ENCODE measurements at regions not wholly inside any gene's neighbourhood (a gene's known extent, or its start where the extent isn't known, plus 50 kb on each side); places are given as distances from the start of the nearest gene placed in this dataset.

GRCh38 chr10:123573236-123574108 lies 92.7 kb upstream of the GPR26 start:
- TF ChIP-seq POLR2AphosphoS5 (IDR thresholded peaks at IDR 0.05; ENCODE audit: insufficient read depth in 1 of 2, low read depth in 1 of 2) (no peak), CTCF (IDR thresholded peaks at IDR 0.05) (peak in 1 of 3 experiments; percentile 9)
- no peaks in the 10 kb centered on the region for H3K27me3 ChIP-seq
- H3K27ac ChIP-seq = no peak overlapping the region
- DNase-seq (ENCODE audit: extremely low spot score in 2 of 2) = no peak
- H3K4me3 ChIP-seq = no peak overlapping the region
- H3K4me1 ChIP-seq = no peaks in the 10 kb centered on the region
- intact Hi-C loops (cut with DNase I) = no loop called here
- no peaks in the 10 kb centered on the region for H3K36me3 ChIP-seq
- H3K9me3 ChIP-seq = no peaks in the 10 kb centered on the region

- Histone ChIP-seq H3K27ac (no peak overlapping the region), H3K9me3 (no peaks in the 10 kb centered on the region), H3K4me3 (no peak overlapping the region), H3K4me1 (no peaks in the 10 kb centered on the region), H3K27me3 (no peaks in the 10 kb centered on the region), H3K36me3 (no peaks in the 10 kb centered on the region)
- no peak for DNase-seq (ENCODE audit: extremely low spot score in 2 of 2)
- TF ChIP-seq CTCF (IDR thresholded peaks at IDR 0.05) = no peak
- no peak for TF ChIP-seq POLR2AphosphoS5 (IDR thresholded peaks at IDR 0.05; ENCODE audit: insufficient read depth in 1 of 2, low read depth in 1 of 2)
- TF ChIP-seq POLR2A (IDR thresholded peaks at IDR 0.05) = no peak
- intact Hi-C loops (cut with DNase I) = no loop called here
Observed at GRCh38 chr10:123574109-123574698, 92.0 kb upstream of the GPR26 start.

GRCh38 chr10:123575105-123575504 lies 91.0 kb upstream of the GPR26 start:
- no peak for DNase-seq (ENCODE audit: extremely low spot score in 2 of 2)
- Histone ChIP-seq H3K27ac (no peak overlapping the region), H3K27me3 (no peaks in the 10 kb centered on the region), H3K36me3 (no peaks in the 10 kb centered on the region), H3K9me3 (no peaks in the 10 kb centered on the region), H3K4me1 (no peaks in the 10 kb centered on the region), H3K4me3 (no peak overlapping the region)
- no peak for TF ChIP-seq POLR2A (IDR thresholded peaks at IDR 0.05)
- no peak for TF ChIP-seq CTCF (IDR thresholded peaks at IDR 0.05)
- TF ChIP-seq POLR2AphosphoS5 (IDR thresholded peaks at IDR 0.05; ENCODE audit: insufficient read depth in 1 of 2, low read depth in 1 of 2) = no peak
- intact Hi-C loops (cut with DNase I) = no loop called here

GRCh38 chr10:123576706-123577105 lies 89.4 kb upstream of the GPR26 start:
- no peaks in the 10 kb centered on the region for H3K9me3 ChIP-seq
- H3K36me3 ChIP-seq = no peaks in the 10 kb centered on the region
- intact Hi-C loops (cut with DNase I) = no loop called here
- no peaks in the 10 kb centered on the region for H3K4me1 ChIP-seq
- TF ChIP-seq POLR2AphosphoS5 (IDR thresholded peaks at IDR 0.05; ENCODE audit: insufficient read depth in 1 of 2, low read depth in 1 of 2) (no peak), CTCF (IDR thresholded peaks at IDR 0.05) (no peak), POLR2A (IDR thresholded peaks at IDR 0.05) (no peak)
- DNase-seq (ENCODE audit: extremely low spot score in 2 of 2) = peak in 1 of 2 donors; percentile 46
- no peak overlapping the region for H3K27ac ChIP-seq
- no peaks in the 10 kb centered on the region for H3K27me3 ChIP-seq
- H3K4me3 ChIP-seq = no peak overlapping the region

GRCh38 chr10:123577921-123578461 lies 88.2 kb upstream of the GPR26 start:
- intact Hi-C loops (cut with DNase I) = no loop called here
- no peaks in the 10 kb centered on the region for H3K27me3 ChIP-seq
- H3K27ac ChIP-seq = no peak overlapping the region
- no peaks in the 10 kb centered on the region for H3K9me3 ChIP-seq
- DNase-seq (ENCODE audit: extremely low spot score in 2 of 2) = peak; percentile 44 to 52
- H3K4me3 ChIP-seq = no peak overlapping the region
- no peaks in the 10 kb centered on the region for H3K4me1 ChIP-seq
- TF ChIP-seq POLR2AphosphoS5 (IDR thresholded peaks at IDR 0.05; ENCODE audit: insufficient read depth in 1 of 2, low read depth in 1 of 2) (no peak), POLR2A (IDR thresholded peaks at IDR 0.05) (no peak), CTCF (IDR thresholded peaks at IDR 0.05) (no peak)
- no peaks in the 10 kb centered on the region for H3K36me3 ChIP-seq

Measured in vagina (tissue), 2 donors.